BE2C (cell line): ENCODE measurements at regions not wholly inside any gene's neighbourhood (a gene's known extent, or its start where the extent isn't known, plus 50 kb on each side); places are given as distances from the start of the nearest gene placed in this dataset.
A peak's percentile ranks its signal among the peaks of the same experiment; 100 is the strongest.

ENCODE experiments used
- DNase-seq: peaks from one replicate; pipeline ENCODE4 v3.0.0-alpha.2; 2020
- H3K27me3 ChIP-seq: fragments of 250-450 bp; sonication (Bioruptor Pico); 2 replicates; pipeline ENCODE4 v1.5.1; 2020; ENCODE audit warnings: mild to moderate bottlenecking
- H3K36me3 ChIP-seq: fragments of 250-450 bp; sonication (Bioruptor Pico); 2 replicates; pipeline ENCODE4 v1.5.1; 2020; ENCODE audit warnings: mild to moderate bottlenecking
- H3K4me1 ChIP-seq: fragments of 250-450 bp; sonication (Bioruptor Pico); 2 replicates; pipeline ENCODE4 v1.5.1; 2020
- H3K4me3 ChIP-seq: 2 replicates; pipeline ENCODE4 v1.5.1; 2011; ENCODE audit warnings: low read depth, low read length
- H3K9me3 ChIP-seq: fragments of 250-450 bp; sonication (Bioruptor Pico); 2 replicates; pipeline ENCODE4 v1.5.1; 2020
- TF ChIP-seq, protein P1 (sequence below): IDR thresholded peaks from 2 replicates; pipeline ENCODE4 v1.5.1; 2012; ENCODE audit warnings: mild to moderate bottlenecking, low read depth, low read length

DNA sequence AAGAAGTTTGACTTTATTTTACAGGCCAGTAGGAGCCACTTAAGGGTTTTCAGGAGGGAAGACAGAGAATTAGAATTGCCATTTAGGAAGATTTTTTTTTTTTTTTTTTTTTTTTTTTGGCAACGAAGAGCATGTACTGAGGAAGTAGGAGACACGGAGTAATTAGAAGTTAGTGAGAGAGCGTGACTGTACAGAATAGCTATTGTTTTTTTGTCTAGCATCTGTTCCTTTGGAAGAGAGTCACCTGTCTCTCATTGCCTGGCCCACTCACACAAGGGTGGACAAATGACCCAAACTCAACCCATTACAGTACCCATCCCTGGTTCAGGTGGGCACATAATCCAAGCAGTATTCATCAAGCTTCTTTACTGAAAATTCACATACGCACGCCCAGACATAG lies 166.7 kb downstream of the LACC1 start:
- Histone ChIP-seq H3K4me3 (no peak overlapping the region), H3K4me1 (no peaks in the 10 kb centered on the region), H3K36me3 (no peaks in the 10 kb centered on the region), H3K27me3 (peaks cover 38% of the 10 kb centered on the region), H3K9me3 (no peaks in the 10 kb centered on the region)
- DNase-seq: no peak
- TF ChIP-seq, protein P1, sequence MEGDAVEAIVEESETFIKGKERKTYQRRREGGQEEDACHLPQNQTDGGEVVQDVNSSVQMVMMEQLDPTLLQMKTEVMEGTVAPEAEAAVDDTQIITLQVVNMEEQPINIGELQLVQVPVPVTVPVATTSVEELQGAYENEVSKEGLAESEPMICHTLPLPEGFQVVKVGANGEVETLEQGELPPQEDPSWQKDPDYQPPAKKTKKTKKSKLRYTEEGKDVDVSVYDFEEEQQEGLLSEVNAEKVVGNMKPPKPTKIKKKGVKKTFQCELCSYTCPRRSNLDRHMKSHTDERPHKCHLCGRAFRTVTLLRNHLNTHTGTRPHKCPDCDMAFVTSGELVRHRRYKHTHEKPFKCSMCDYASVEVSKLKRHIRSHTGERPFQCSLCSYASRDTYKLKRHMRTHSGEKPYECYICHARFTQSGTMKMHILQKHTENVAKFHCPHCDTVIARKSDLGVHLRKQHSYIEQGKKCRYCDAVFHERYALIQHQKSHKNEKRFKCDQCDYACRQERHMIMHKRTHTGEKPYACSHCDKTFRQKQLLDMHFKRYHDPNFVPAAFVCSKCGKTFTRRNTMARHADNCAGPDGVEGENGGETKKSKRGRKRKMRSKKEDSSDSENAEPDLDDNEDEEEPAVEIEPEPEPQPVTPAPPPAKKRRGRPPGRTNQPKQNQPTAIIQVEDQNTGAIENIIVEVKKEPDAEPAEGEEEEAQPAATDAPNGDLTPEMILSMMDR: no peak

- DNase-seq: no peak
- peaks cover 42% of the 10 kb centered on the region for H3K27me3 ChIP-seq
- H3K36me3 ChIP-seq: no peaks in the 10 kb centered on the region
- H3K4me1 ChIP-seq: no peaks in the 10 kb centered on the region
- no peak overlapping the region for H3K4me3 ChIP-seq
- TF ChIP-seq, protein P1: peak; percentile 27
- H3K9me3 ChIP-seq: no peaks in the 10 kb centered on the region
Measured at GRCh38 chr13:44048326-44048725, 168.6 kb downstream of the LACC1 start.

DNA sequence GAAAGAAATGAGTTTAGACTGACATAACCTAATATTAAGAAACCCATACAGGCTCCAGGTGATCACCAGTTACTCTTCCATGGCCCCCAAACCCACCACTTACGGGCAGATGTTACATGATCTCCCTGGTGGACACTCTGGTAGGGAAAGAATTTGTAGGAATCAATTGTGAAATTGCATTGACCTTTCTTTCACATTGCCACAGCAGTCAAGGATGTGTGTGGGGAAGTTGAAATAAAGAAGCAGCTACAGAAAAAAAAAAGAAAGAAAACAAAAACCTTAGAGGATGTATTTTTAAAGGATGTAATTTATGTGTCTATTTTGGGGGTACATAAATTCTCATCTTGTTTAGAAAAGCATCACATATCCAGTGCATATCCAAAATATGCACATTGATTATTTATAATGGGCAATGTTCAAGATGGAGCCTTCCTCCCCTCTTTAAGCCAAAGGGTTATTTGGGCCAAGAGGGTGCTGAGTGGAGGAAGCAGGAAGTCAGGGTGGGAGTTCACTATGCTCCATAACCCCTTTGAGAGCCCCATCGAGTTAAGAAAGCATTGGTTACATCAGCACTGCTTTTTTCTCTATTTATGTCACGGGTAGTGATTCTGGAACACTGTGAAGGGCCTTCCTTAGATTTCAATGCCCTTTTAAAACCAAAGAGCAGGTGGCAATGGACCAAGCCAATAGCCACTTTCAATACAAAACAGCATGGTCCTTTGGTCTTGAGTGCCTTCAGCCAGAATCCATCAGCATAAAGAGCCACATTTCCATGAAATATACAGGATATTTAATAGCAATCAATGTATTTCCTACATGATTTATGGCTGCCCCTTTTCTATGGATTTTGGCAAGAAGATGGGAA lies 169.6 kb downstream of the LACC1 start:
- TF ChIP-seq, protein P1: no peak
- H3K9me3 ChIP-seq: no peaks in the 10 kb centered on the region
- peaks cover 39% of the 10 kb centered on the region for H3K27me3 ChIP-seq
- DNase-seq: no peak
- no peaks in the 10 kb centered on the region for H3K36me3 ChIP-seq
- no peak overlapping the region for H3K4me3 ChIP-seq
- H3K4me1 ChIP-seq: no peaks in the 10 kb centered on the region

- no peaks in the 10 kb centered on the region for H3K9me3 ChIP-seq
- H3K36me3 ChIP-seq: no peaks in the 10 kb centered on the region
- peaks cover 32% of the 10 kb centered on the region for H3K27me3 ChIP-seq
- no peaks in the 10 kb centered on the region for H3K4me1 ChIP-seq
- no peak overlapping the region for H3K4me3 ChIP-seq
- DNase-seq: no peak
- TF ChIP-seq, protein P1: peak; percentile 82
Measured at GRCh38 chr13:44050450-44051063, 170.9 kb downstream of the LACC1 start.

- Histone ChIP-seq H3K27me3 (peaks cover 32% of the 10 kb centered on the region), H3K4me3 (no peak overlapping the region), H3K36me3 (no peaks in the 10 kb centered on the region), H3K9me3 (no peaks in the 10 kb centered on the region), H3K4me1 (no peaks in the 10 kb centered on the region)
- TF ChIP-seq, protein P1: no peak
- no peak for DNase-seq
Measured at GRCh38 chr13:44051405-44051804, 171.7 kb downstream of the LACC1 start.
